GM12878 (cell line): ENCODE measurements at regions not wholly inside any gene's neighbourhood (a gene's known extent, or its start where the extent isn't known, plus 50 kb on each side); places are given as distances from the start of the nearest gene placed in this dataset.

ENCODE experiments used
- ATAC-seq: fragments of 200-7000 bp; cut with Tn5 transposase; 3 replicates; pipeline ENCODE4 v1.9.1; 2020; ENCODE audit warnings: mild to moderate bottlenecking, moderate library complexity
- BruUV-seq: library from RNA; stranded (reverse); fragments of 400-500 nt; replicated peaks from 2 replicates; lab custom pipeline; 2021; lab: Mats Ljungman, UMichigan
- CTCF ChIA-PET: fragments of 300-600 bp; sonication (Branson Sonifier 250); formaldehyde crosslinking; extraction: SDS; loops from one replicate; lab custom pipeline; 2021; ENCODE audit warnings: inconsistent platforms; lab: Yijun Ruan, JAX
- POLR2A ChIA-PET: fragments of 350-600 bp; formaldehyde crosslinking; extraction: SDS; loops from one replicate; lab custom pipeline; 2021; ENCODE audit warnings: inconsistent platforms; lab: Charles Lee
- RAD21 ChIA-PET: fragments of 300-600 bp; sonication (Branson Sonifier 250); formaldehyde crosslinking; loops from one replicate; lab custom pipeline; 2023; ENCODE audit warnings: antibody characterized with exemption; ENCODE audit not compliant: unreplicated experiment; lab: Charles Lee
- SMC1A ChIA-PET: fragments of 300-600 bp; sonication (Branson Sonifier 250); formaldehyde crosslinking; loops from one replicate; lab custom pipeline; 2023; ENCODE audit not compliant: unreplicated experiment, uncharacterized antibody; lab: Charles Lee
- DNase-seq: peaks from one replicate; pipeline ENCODE4 v3.0.0-alpha.2; 2011; ENCODE audit warnings: low read depth, low spot score
- FAIRE-seq: peaks from 3 replicates; lab custom pipeline; 2011; peaks lifted over from hg19 to GRCh38; lab: Jason Lieb, UNC
- H2AFZ ChIP-seq: 2 replicates; pipeline ENCODE4 v1.6.0; 2011; ENCODE audit warnings: low read depth, low read length, control low read depth; ENCODE audit not compliant: control insufficient read depth
- H3K27ac ChIP-seq: 2 replicates; pipeline ENCODE4 v1.5.1; 2011; ENCODE audit warnings: control low read depth; ENCODE audit not compliant: control insufficient read depth, insufficient read depth
- H3K27me3 ChIP-seq, 2 experiments: replicated peaks in 1 of 2; 2 replicates each; pipeline versions ENCODE4 v1.6.0 to v1.6.1; 2011; ENCODE audit warnings: low read length in 1 of 2; ENCODE audit not compliant: control insufficient read depth in 2 of 2, insufficient read depth in 2 of 2
- H3K36me3 ChIP-seq, 2 experiments: 2 replicates each; pipeline ENCODE4 v1.5.1; 2011; ENCODE audit warnings: low read length in 1 of 2; ENCODE audit not compliant: control insufficient read depth in 2 of 2, insufficient read depth in 2 of 2
- H3K4me1 ChIP-seq: 2 replicates; pipeline ENCODE4 v1.6.1; 2011; ENCODE audit warnings: mild to moderate bottlenecking, low read length, moderate library complexity, mixed read lengths; ENCODE audit not compliant: control insufficient read depth, insufficient read depth
- H3K4me2 ChIP-seq: 2 replicates; pipeline ENCODE4 v1.6.0; 2011; ENCODE audit warnings: control low read depth; ENCODE audit not compliant: control insufficient read depth, insufficient read depth
- H3K4me3 ChIP-seq: fragments of 200-600 bp; sonication (generic); 2 replicates; pipeline ENCODE4 v1.5.1; 2016
- H3K79me2 ChIP-seq: 2 replicates; pipeline ENCODE4 v1.6.0; 2011; ENCODE audit warnings: low read length; ENCODE audit not compliant: control insufficient read depth, insufficient read depth
- H3K9ac ChIP-seq: 2 replicates; pipeline ENCODE4 v1.8.0; 2011; ENCODE audit warnings: low read length, control low read depth, mixed read lengths; ENCODE audit not compliant: control insufficient read depth, insufficient read depth
- H3K9me3 ChIP-seq: replicated peaks from 3 replicates; pipeline ENCODE4 v1.5.1; 2011; ENCODE audit warnings: mild to moderate bottlenecking, low read length; ENCODE audit not compliant: control insufficient read depth, insufficient read depth
- H4K20me1 ChIP-seq: 2 replicates; pipeline ENCODE4 v1.6.0; 2011; ENCODE audit not compliant: control insufficient read depth, insufficient read depth
- BACH1 ChIP-seq: fragments of 450-650 bp; IDR thresholded peaks from 2 replicates; pipeline ENCODE4 v1.6.1; 2017; ENCODE audit warnings: mild to moderate bottlenecking, borderline replicate concordance
- CEBPB ChIP-seq, 2 experiments: fragments of 150-350 bp in 1 of 2; IDR thresholded peaks; 2 replicates each; pipeline ENCODE4 v1.6.1; 2012 to 2014; ENCODE audit warnings: low read depth in 2 of 2, low read length in 2 of 2, borderline replicate concordance in 1 of 2, inconsistent platforms in 1 of 2
- EP300 ChIP-seq, 2 experiments: fragments of 150-350 bp in 1 of 2; IDR thresholded peaks; 2 replicates each; pipeline ENCODE4 v1.6.1; 2011 to 2012; ENCODE audit warnings: low read depth in 2 of 2, low read length in 2 of 2, borderline replicate concordance in 1 of 2, improper control_type of control experiment in 1 of 2, inconsistent platforms in 1 of 2; ENCODE audit not compliant: control insufficient read depth in 1 of 2
- HDAC6 ChIP-seq: fragments of 200-600 bp; sonication (generic); IDR thresholded peaks from one replicate; pipeline ENCODE4 v1.8.0; 2017; ENCODE audit warnings: antibody characterized with exemption; ENCODE audit not compliant: unreplicated experiment
- NFYB ChIP-seq: IDR thresholded peaks from 2 replicates; pipeline ENCODE4 v1.6.1; 2011; ENCODE audit warnings: low read depth, mild to moderate bottlenecking, low read length, improper control_type of control experiment, moderate library complexity; ENCODE audit not compliant: insufficient read depth
- PBX3 ChIP-seq: IDR thresholded peaks from 2 replicates; pipeline ENCODE4 v1.6.1; 2011; ENCODE audit warnings: mild to moderate bottlenecking, low read depth, low read length, moderate library complexity; ENCODE audit not compliant: insufficient replicate concordance
- REST ChIP-seq: IDR thresholded peaks from 2 replicates; pipeline ENCODE4 v1.6.1; 2012; ENCODE audit warnings: mild to moderate bottlenecking, low read depth, low read length
- SIN3A ChIP-seq: IDR thresholded peaks from 2 replicates; pipeline ENCODE4 v1.6.1; 2012; ENCODE audit warnings: low read depth, low read length, improper control_type of control experiment
- STAT3 ChIP-seq: IDR thresholded peaks from 2 replicates; pipeline ENCODE4 v1.6.1; 2011; ENCODE audit warnings: low read depth, low read length, improper control_type of control experiment
- TBL1XR1 ChIP-seq: IDR thresholded peaks from 2 replicates; pipeline ENCODE4 v1.6.1; 2012; ENCODE audit warnings: low read depth, low read length, improper control_type of control experiment
- ZBTB4 ChIP-seq: fragments of 450-650 bp; formaldehyde crosslinking; IDR thresholded peaks from 2 replicates; pipeline ENCODE4 v1.4.0; 2022; ENCODE audit warnings: mild to moderate bottlenecking, moderate library complexity
- WGBS: methylation state at CpG from one replicate; pipeline ENCODE4 v1.1.6; 2016; ENCODE audit warnings: low lambda C conversion rate; ENCODE audit not compliant: insufficient replicate concordance, insufficient coverage; ENCODE audit errors: missing lambda C conversion rate; 5-methylcytosine and 5-hydroxymethylcytosine counted together
- in situ Hi-C: fragments of 300-500 bp; cut with MboI; formaldehyde crosslinking; loops from 9 replicates; pipeline ENCODE4 v1.14.3; 2018; ENCODE audit warnings: mixed read lengths
- intact Hi-C: fragments of 100-400 bp; cut with micrococcal nuclease; formaldehyde crosslinking; loops from one replicate; pipeline ENCODE4 v1.14.2; 2022; ENCODE audit not compliant: unreplicated experiment

GRCh38 chr3:95055288-95055687 is 992.4 kb downstream of the NSUN3 start:
- POLR2A ChIA-PET = no interaction called here
- 88% methylated on average over 2 of the region's 2 CpGs for WGBS
- no peaks in the 10 kb centered on the region for H3K79me2 ChIP-seq
- CTCF ChIA-PET = no interaction called here
- H3K36me3 ChIP-seq = no peaks in the 10 kb centered on the region
- SMC1A ChIA-PET = no interaction called here
- intact Hi-C loops = no loop called here
- in situ Hi-C loops = no loop called here
- H3K9ac ChIP-seq = no peak overlapping the region
- H3K27me3 ChIP-seq = no peaks in the 10 kb centered on the region
- ATAC-seq (no peak), DNase-seq (no peak), FAIRE-seq (no peak)
- H3K27ac ChIP-seq = no peak overlapping the region
- RAD21 ChIA-PET = no interaction called here
- no peak overlapping the region for H2AFZ ChIP-seq
- H3K9me3 ChIP-seq = no peaks in the 10 kb centered on the region
- no peak overlapping the region for H3K4me3 ChIP-seq
- H3K4me2 ChIP-seq = no peak overlapping the region
- H3K4me1 ChIP-seq = no peaks in the 10 kb centered on the region
- BruUV-seq = no TSS peak
- no peaks in the 10 kb centered on the region for H4K20me1 ChIP-seq
- TF ChIP-seq TBL1XR1 = no peak
- TF ChIP-seq BACH1 = no peak
- no peak for TF ChIP-seq REST
- no peak for TF ChIP-seq PBX3
- no peak for TF ChIP-seq CEBPB (IDR thresholded peaks at IDR 0.05; ENCODE audit: borderline replicate concordance in 1 of 2, low read depth in 2 of 2, low read length in 2 of 2)
- no peak for TF ChIP-seq ZBTB4 (CRISPR knock-in tag)
- no peak for TF ChIP-seq SIN3A
- TF ChIP-seq STAT3 = no peak
- TF ChIP-seq HDAC6 = no peak
- TF ChIP-seq NFYB = no peak
- no peak for TF ChIP-seq EP300 (IDR thresholded peaks at IDR 0.05; ENCODE audit: borderline replicate concordance in 1 of 2, control insufficient read depth in 1 of 2, low read depth in 2 of 2, low read length in 2 of 2)
